NCI-H2196 treated with DMSO at 0.1 percent for 48 hours (cell line): ENCODE measurements at regions not wholly inside any gene's neighbourhood (a gene's known extent, or its start where the extent isn't known, plus 50 kb on each side); places are given as distances from the start of the nearest gene placed in this dataset.
A peak's percentile ranks its signal among the peaks of the same experiment; 100 is the strongest.
"Not testable (repeated sequence)": the region's sequence is repeated elsewhere in the genome, so short reads cannot be mapped to it uniquely, and the experiment has no call there.

Experiments used
- DNase-seq: peaks from one replicate; lab custom pipeline; 2025; ENCODE audit not compliant: unreplicated experiment; lab: John Stamatoyannopoulos, UW

- DNase-seq, result not testable (repeated sequence)
Measured at GRCh38 chr6:28831683-28832082, 92.1 kb downstream of the TRIM27 start.

- not testable (repeated sequence) for DNase-seq
Measured at GRCh38 chr6:28836703-28837102, 87.1 kb downstream of the TRIM27 start.

- peak; percentile 62 for DNase-seq
Measured at GRCh38 chr6:28838289-28838633, 85.5 kb downstream of the TRIM27 start.

GRCh38 chr6:28838634-28839442 lies 84.9 kb downstream of the TRIM27 start:
- peak; percentile 72 for DNase-seq

- no peak for DNase-seq
Measured at GRCh38 chr6:28839443-28840120, 84.2 kb downstream of the TRIM27 start.

GRCh38 chr6:28841290-28841689 lies 82.5 kb downstream of the TRIM27 start:
- no peak for DNase-seq

GRCh38 chr6:28848756-28849155 lies 75.0 kb downstream of the TRIM27 start:
- not testable (repeated sequence) for DNase-seq
